CD1c-positive myeloid dendritic cell (primary cell): ENCODE measurements at regions not wholly inside any gene's neighbourhood (a gene's known extent, or its start where the extent isn't known, plus 50 kb on each side); places are given as distances from the start of the nearest gene placed in this dataset.
"Not testable (repeated sequence)": the region's sequence is repeated elsewhere in the genome, so short reads cannot be mapped to it uniquely, and the experiment has no call there.

Experiments
- DNase-seq: peaks from one replicate; pipeline ENCODE4 v3.0.0-alpha.2; 2016; ENCODE audit errors: extremely low spot score

GRCh38 chr1:82377201-82377884 lies 576.6 kb downstream of the ADGRL2 start:
- DNase-seq: no peak

GRCh38 chr1:82373710-82374109 lies 573.0 kb downstream of the ADGRL2 start:
- DNase-seq: no peak

GRCh38 chr1:82371844-82372498 lies 571.2 kb downstream of the ADGRL2 start:
- no peak for DNase-seq

GRCh38 chr1:82367456-82367855 lies 566.7 kb downstream of the ADGRL2 start:
- DNase-seq: no peak

- DNase-seq: no peak
Measured at GRCh38 chr1:82366689-82367088, 566.0 kb downstream of the ADGRL2 start.

GRCh38 chr1:82359541-82359940 lies 558.8 kb downstream of the ADGRL2 start:
- not testable (repeated sequence) for DNase-seq

DNA sequence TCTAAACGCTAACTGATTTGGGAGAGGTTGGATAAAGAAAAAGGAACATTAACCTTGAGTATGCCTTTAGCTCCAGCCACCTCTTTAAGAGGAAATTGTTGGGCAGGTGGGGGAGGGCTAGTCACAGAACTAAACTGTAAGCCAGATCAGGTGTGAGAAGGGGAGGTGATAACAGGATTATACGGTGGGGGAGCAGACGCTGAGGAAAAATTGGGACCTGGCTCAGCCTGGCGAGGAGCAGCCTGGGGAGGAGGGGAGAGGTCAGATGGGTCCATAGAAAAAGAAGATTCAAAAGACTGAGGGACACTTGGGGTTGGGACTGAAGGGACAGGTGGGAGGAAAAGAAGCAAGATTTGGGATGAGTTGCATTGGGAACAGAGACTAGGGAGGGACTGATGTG lies 558.0 kb downstream of the ADGRL2 start:
- not testable (repeated sequence) for DNase-seq

- DNase-seq: not testable (repeated sequence)
Measured at GRCh38 chr1:82354546-82354945, 553.8 kb downstream of the ADGRL2 start.

GRCh38 chr1:82348487-82348886 lies 547.8 kb downstream of the ADGRL2 start:
- no peak for DNase-seq

- DNase-seq: no peak
Measured at GRCh38 chr1:82346141-82346540, 545.4 kb downstream of the ADGRL2 start.

DNA sequence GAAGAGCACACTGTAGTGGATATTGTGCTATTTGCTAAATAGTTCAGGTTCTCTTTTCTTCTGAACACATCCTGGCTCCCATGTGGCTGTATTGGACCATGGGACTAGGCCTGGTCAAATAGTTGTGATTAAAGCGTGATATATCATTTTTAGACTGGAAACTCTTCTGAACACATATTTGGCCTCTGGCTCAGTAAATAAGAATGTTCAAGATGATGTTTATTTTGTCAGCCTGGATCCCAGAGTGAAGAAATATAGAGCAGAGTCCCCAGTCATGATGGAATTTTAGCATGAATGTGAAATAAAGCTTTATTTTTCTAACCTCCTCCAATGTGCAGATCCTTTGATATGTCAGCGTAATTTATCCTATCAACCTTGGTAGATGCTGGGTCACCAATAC lies 542.6 kb downstream of the ADGRL2 start:
- DNase-seq: no peak

DNA sequence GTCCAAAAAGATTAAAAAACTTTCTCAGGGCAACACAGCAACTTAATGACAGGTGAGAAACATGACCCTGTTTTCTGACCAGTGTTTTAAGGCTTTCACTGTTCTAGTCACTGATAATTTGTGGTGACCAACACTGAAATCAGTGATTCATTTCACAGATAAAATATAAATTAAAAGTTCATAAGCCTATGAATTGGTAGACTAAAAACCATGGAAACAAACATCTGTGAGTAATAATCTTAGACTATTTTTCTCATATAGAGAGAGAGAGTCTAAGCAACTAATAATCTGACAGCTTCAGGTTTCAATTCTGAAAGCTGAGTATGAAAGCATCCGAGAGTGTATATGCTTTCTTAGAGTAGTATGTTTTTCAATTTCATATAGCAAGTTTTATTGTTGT lies 536.9 kb downstream of the ADGRL2 start:
- no peak for DNase-seq

DNA sequence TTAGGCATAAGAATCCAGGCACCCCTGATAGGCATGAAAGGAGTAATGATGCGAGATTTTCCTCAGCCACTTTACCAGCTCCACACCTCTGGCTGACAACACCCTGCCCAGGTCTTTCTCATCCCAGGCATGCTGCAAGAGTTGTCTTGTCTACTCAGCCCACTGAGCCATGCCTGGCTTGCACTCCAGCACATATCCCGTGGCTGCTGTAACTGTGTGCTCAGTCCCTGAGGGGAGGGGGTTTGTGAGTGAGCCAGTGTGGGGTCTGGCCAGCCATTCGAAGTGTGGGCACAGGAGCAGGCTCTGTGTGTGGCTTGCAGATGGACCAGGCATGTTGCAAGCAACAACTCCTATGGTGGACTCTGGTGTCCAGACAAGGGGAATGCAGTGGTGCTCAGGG lies 529.6 kb downstream of the ADGRL2 start:
- DNase-seq: no peak

- no peak for DNase-seq
Measured at GRCh38 chr1:82329226-82329625, 528.5 kb downstream of the ADGRL2 start.

DNA sequence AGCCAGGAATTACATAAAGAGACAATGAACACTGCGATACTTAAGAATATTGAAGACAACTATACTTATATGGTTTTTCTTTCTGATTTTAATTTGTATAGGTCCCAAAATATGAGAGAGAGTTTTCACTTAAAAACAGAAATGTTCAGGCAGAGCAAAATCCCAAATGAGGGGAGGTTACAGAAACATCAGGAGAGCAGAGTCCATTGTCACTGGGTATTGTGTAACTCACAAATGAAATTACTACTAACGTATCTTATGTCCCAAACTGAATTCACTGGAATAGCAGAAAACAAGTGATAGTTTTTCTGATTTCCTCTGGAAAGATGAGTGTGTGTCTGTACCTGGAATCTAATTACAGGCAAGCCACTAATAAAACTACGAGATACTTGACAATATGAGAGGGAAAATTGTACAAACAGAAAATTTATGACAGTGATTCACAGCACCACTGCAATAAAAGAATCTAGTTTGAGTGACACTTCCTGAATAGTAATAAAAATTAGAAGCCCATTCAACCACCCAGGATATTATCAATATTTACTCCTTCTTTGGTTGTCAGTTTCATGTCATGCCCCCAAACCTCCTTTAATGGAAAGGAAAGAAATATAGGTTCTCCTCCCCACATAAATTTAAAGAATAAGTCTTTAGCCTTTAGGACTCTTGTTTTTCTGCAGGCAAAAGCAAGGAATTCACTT lies 522.6 kb downstream of the ADGRL2 start:
- no peak for DNase-seq

DNA sequence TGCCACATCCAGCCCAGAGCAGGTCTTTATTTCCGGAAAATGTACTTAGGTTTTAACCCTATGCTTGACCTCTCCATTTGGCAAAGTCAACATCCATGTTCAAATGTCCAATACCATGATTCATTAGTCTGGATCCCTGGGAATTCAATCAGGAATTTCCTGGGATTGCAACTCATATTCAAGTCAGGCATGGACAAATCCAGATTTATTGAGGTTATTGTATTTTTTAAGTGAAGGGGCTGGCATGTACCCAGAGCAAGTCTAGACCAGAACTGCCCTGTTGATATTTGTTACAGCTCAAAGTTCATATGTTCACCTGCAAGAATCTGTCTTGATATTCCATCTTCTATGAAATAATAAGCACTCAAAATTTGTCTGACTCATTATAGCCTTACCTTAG lies 521.1 kb downstream of the ADGRL2 start:
- no peak for DNase-seq

- DNase-seq: no peak
Measured at GRCh38 chr1:82319546-82319945, 518.8 kb downstream of the ADGRL2 start.

- DNase-seq: no peak
Measured at GRCh38 chr1:82318921-82319320, 518.2 kb downstream of the ADGRL2 start.

DNA sequence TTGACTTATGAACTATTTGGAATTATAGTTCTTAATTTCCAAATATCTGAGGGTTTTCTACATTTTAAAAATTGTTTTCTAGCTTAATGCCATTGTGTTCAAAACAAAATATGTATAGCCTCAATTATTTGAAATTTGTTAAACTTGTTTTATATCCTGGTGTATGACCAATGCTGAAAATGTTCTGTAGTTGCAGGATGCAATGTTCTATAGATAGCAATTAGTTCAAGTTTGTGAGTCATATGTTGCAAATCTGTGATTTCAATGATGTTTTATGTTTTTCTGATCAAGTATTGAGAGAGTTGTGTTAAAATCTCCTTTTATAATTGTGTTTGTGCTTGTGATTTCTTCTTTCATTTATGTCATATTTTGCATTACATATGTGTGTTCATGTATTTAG lies 517.5 kb downstream of the ADGRL2 start:
- no peak for DNase-seq

GRCh38 chr1:82317671-82318070 lies 516.9 kb downstream of the ADGRL2 start:
- DNase-seq: no peak

- DNase-seq: no peak
Measured at GRCh38 chr1:82299656-82300055, 498.9 kb downstream of the ADGRL2 start.

DNA sequence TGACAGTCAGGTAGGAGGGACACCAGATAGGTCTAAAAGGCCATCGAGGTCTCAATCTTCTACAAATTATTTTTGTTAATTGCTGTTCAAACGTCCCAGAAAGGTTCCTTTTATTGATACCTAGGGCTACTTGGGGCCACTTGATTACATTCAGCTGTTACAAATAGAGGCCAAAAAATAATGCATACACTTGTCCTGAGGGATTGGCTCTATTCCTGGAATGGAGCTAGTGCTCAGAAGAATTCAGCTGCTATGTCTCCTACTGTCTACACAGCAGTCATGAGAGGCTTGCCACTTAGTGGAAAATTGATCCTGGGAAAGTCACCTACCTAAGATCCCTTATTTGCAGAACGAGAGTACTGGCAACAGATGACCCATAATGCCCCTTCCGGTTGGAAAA lies 498.3 kb downstream of the ADGRL2 start:
- DNase-seq: no peak
